GM12891 (cell line): ENCODE measurements at regions not wholly inside any gene's neighbourhood (a gene's known extent, or its start where the extent isn't known, plus 50 kb on each side); places are given as distances from the start of the nearest gene placed in this dataset.
"Not testable (repeated sequence)": the region's sequence is repeated elsewhere in the genome, so short reads cannot be mapped to it uniquely, and the experiment has no call there.

Source experiments
- DNase-seq: peaks from one replicate; pipeline ENCODE4 v3.0.0; 2011; ENCODE audit warnings: low spot score; ENCODE audit not compliant: insufficient read length
- FAIRE-seq: peaks from 2 replicates; lab custom pipeline; 2011; peaks lifted over from hg19 to GRCh38; lab: Jason Lieb, UNC
- PAX5 ChIP-seq: IDR thresholded peaks from 2 replicates; pipeline ENCODE4 v1.6.1; 2011; ENCODE audit warnings: low read length, moderate library complexity, mild to moderate bottlenecking; ENCODE audit not compliant: insufficient read depth, severe bottlenecking
- POLR2A ChIP-seq: IDR thresholded peaks from 2 replicates; pipeline ENCODE4 v1.6.1; 2011; ENCODE audit warnings: low read depth, low read length, control low read depth
- POLR2AphosphoS5 ChIP-seq: IDR thresholded peaks from 2 replicates; pipeline ENCODE4 v1.6.1; 2011; ENCODE audit warnings: low read depth, low read length, control low read depth
- POU2F2 ChIP-seq: IDR thresholded peaks from 2 replicates; pipeline ENCODE4 v1.6.1; 2011; ENCODE audit warnings: low read depth, mild to moderate bottlenecking, control low read depth, low read length, moderate library complexity
- SPI1 ChIP-seq: IDR thresholded peaks from 2 replicates; pipeline ENCODE4 v1.6.1; 2011; ENCODE audit warnings: low read depth, low read length, control low read depth
- TAF1 ChIP-seq: IDR thresholded peaks from 2 replicates; pipeline ENCODE4 v1.6.1; 2011; ENCODE audit warnings: low read depth, low read length, control low read depth

- TF ChIP-seq SPI1 (no peak), POLR2AphosphoS5 (no peak), PAX5 (no peak), TAF1 (no peak)
- no peak for FAIRE-seq
- DNase-seq, result no peak
These were observed 229.5 kb upstream of the TMEFF2 start for GRCh38 chr2:192424243-192424642.

GRCh38 chr2:192419786-192420185 lies 225.1 kb upstream of the TMEFF2 start:
- DNase-seq (no peak), FAIRE-seq (no peak)
- TF ChIP-seq POLR2A, result no peak
- no peak for TF ChIP-seq TAF1
- TF ChIP-seq POLR2AphosphoS5, result no peak
- TF ChIP-seq POU2F2, result no peak
- TF ChIP-seq PAX5, result no peak
- TF ChIP-seq SPI1, result no peak

GRCh38 chr2:192416060-192416459 lies 221.3 kb upstream of the TMEFF2 start:
- TF ChIP-seq POLR2AphosphoS5 (no peak), POU2F2 (no peak), PAX5 (no peak), TAF1 (no peak), POLR2A (no peak), SPI1 (no peak)
- DNase-seq (no peak), FAIRE-seq (no peak)

- FAIRE-seq (no peak), DNase-seq (no peak)
- TF ChIP-seq SPI1 (no peak), POLR2AphosphoS5 (no peak), TAF1 (no peak), PAX5 (no peak), POLR2A (no peak), POU2F2 (no peak)
These were observed 220.1 kb upstream of the TMEFF2 start for GRCh38 chr2:192414794-192415193.

GRCh38 chr2:192413812-192414681 lies 219.3 kb upstream of the TMEFF2 start:
- DNase-seq, result no peak
- no peak for TF ChIP-seq PAX5
- TF ChIP-seq TAF1, result no peak
- no peak for TF ChIP-seq POLR2A
- TF ChIP-seq SPI1, result no peak
- TF ChIP-seq POU2F2, result no peak
- TF ChIP-seq POLR2AphosphoS5, result no peak

GRCh38 chr2:192412866-192413265 lies 218.1 kb upstream of the TMEFF2 start:
- not testable (repeated sequence) for FAIRE-seq, DNase-seq

More at GRCh38 chr2:192413812-192414681, 219.3 kb upstream of the TMEFF2 start:
- no peak for FAIRE-seq

GRCh38 chr2:192412394-192412793 lies 217.7 kb upstream of the TMEFF2 start:
- TF ChIP-seq SPI1 (no peak), PAX5 (no peak), POU2F2 (no peak)
- no peak for FAIRE-seq
- no peak for DNase-seq

GRCh38 chr2:192411755-192412154 lies 217.0 kb upstream of the TMEFF2 start:
- FAIRE-seq (no peak), DNase-seq (no peak)
- TF ChIP-seq SPI1 (no peak), PAX5 (no peak), TAF1 (no peak), POU2F2 (no peak), POLR2AphosphoS5 (no peak), POLR2A (no peak)

- no peak for FAIRE-seq
- TF ChIP-seq POLR2AphosphoS5, result no peak
- no peak for TF ChIP-seq SPI1
- no peak for TF ChIP-seq POU2F2
These were observed 215.6 kb upstream of the TMEFF2 start for GRCh38 chr2:192410319-192410718.

GRCh38 chr2:192407692-192408091 lies 213.0 kb upstream of the TMEFF2 start:
- FAIRE-seq (no peak), DNase-seq (no peak)
- TF ChIP-seq POLR2A (no peak), SPI1 (no peak), POU2F2 (no peak), TAF1 (no peak), PAX5 (no peak), POLR2AphosphoS5 (no peak)

More at GRCh38 chr2:192410319-192410718, 215.6 kb upstream of the TMEFF2 start:
- no peak for DNase-seq

- TF ChIP-seq TAF1 (no peak), POLR2A (no peak), PAX5 (no peak), SPI1 (no peak), POLR2AphosphoS5 (no peak), POU2F2 (no peak)
- FAIRE-seq, result no peak
These were observed 203.5 kb upstream of the TMEFF2 start for GRCh38 chr2:192398236-192398635.

More at GRCh38 chr2:192398236-192398635, 203.5 kb upstream of the TMEFF2 start:
- DNase-seq, result no peak
